ENCODE measurements at regions not wholly inside any gene's neighbourhood (a gene's known extent, or its start where the extent isn't known, plus 50 kb on each side); places are given as distances from the start of the nearest gene placed in this dataset.

DNA sequence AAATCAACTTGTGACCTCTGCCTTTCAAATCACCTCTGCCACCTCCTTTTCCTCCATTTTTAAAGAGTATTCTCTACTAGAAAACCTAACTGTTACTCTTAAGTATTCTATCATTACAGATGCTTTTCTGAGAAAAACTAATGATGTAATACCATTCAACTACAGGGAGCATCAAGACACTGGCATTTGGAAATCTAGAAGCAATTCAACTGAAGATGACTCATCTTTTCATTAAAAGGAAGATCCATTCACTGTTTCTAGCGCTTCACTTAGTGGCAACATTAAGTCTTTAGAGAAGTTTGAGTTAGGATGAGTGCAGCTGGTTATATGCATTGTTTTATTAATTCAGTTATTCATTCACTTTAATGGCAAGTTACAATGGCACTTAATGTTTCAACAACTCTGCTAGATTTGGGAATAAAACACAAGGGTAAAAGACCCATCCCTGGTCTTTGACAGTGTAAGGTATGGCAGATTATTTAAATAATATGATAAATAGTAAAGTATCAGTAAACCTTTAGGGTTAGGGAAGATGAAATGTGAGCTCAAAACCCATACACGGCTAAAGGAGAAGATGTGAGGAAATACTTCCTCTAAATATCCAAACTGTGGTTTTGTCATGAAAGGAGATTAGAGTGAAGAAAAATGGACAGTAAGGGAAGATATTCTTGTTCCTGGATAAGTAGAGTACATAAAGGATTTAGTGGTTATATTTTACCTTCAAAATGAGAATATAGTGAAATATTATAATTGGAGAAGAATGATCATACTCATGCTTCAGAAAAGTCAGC, 61.7 kb downstream of the KCNJ2 start:
- H3K27me3 ChIP-seq (ENCODE audit: insufficient read depth, poor library complexity, severe bottlenecking) = no peaks in the 10 kb centered on the region
- TF ChIP-seq, protein P1, sequence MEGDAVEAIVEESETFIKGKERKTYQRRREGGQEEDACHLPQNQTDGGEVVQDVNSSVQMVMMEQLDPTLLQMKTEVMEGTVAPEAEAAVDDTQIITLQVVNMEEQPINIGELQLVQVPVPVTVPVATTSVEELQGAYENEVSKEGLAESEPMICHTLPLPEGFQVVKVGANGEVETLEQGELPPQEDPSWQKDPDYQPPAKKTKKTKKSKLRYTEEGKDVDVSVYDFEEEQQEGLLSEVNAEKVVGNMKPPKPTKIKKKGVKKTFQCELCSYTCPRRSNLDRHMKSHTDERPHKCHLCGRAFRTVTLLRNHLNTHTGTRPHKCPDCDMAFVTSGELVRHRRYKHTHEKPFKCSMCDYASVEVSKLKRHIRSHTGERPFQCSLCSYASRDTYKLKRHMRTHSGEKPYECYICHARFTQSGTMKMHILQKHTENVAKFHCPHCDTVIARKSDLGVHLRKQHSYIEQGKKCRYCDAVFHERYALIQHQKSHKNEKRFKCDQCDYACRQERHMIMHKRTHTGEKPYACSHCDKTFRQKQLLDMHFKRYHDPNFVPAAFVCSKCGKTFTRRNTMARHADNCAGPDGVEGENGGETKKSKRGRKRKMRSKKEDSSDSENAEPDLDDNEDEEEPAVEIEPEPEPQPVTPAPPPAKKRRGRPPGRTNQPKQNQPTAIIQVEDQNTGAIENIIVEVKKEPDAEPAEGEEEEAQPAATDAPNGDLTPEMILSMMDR (IDR thresholded peaks at IDR 0.05; ENCODE audit: insufficient read depth, low read length) = no peak
- no peak for TF ChIP-seq GABPA (IDR thresholded peaks at IDR 0.05; ENCODE audit: low read depth)
- TF ChIP-seq SPI1 (IDR thresholded peaks at IDR 0.05; ENCODE audit: borderline replicate concordance, low read depth) = no peak
- TF ChIP-seq POLR2AphosphoS5 (IDR thresholded peaks at IDR 0.05; ENCODE audit: low read depth) = no peak
- TF ChIP-seq, protein P2, sequence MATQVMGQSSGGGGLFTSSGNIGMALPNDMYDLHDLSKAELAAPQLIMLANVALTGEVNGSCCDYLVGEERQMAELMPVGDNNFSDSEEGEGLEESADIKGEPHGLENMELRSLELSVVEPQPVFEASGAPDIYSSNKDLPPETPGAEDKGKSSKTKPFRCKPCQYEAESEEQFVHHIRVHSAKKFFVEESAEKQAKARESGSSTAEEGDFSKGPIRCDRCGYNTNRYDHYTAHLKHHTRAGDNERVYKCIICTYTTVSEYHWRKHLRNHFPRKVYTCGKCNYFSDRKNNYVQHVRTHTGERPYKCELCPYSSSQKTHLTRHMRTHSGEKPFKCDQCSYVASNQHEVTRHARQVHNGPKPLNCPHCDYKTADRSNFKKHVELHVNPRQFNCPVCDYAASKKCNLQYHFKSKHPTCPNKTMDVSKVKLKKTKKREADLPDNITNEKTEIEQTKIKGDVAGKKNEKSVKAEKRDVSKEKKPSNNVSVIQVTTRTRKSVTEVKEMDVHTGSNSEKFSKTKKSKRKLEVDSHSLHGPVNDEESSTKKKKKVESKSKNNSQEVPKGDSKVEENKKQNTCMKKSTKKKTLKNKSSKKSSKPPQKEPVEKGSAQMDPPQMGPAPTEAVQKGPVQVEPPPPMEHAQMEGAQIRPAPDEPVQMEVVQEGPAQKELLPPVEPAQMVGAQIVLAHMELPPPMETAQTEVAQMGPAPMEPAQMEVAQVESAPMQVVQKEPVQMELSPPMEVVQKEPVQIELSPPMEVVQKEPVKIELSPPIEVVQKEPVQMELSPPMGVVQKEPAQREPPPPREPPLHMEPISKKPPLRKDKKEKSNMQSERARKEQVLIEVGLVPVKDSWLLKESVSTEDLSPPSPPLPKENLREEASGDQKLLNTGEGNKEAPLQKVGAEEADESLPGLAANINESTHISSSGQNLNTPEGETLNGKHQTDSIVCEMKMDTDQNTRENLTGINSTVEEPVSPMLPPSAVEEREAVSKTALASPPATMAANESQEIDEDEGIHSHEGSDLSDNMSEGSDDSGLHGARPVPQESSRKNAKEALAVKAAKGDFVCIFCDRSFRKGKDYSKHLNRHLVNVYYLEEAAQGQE (IDR thresholded peaks at IDR 0.05; ENCODE audit: insufficient replicate concordance, low read depth) = no peak
- H3K27ac ChIP-seq (replicated peaks) = peak overlapping the region; percentile 29
- H3K4me3 ChIP-seq (replicated peaks; ENCODE audit: insufficient read depth, low read length) = no peak overlapping the region
- peak in 1 of 2 experiments; percentile 48 for DNase-seq (ENCODE audit: low read depth in 1 of 2, low spot score in 1 of 2)

DNA sequence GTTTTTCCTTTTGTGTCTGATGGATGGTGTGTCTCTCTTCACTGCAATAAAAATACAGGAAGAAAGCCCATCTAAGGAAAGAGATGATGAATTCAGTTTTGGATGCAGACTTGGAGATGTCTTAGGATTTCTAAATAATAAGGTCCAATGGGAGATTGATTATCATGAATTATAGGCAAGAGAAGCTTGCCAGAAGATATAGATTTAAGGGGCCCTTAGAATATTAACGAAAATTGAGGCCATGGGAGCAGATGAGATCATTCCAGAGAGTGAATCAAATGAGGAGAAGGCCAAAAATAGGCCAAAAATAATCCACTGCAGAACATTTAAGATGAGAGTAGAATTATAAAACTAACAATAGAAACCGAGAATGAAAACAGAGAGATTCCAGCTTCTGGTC, 63.1 kb downstream of the KCNJ2 start:
- TF ChIP-seq GABPA (IDR thresholded peaks at IDR 0.05; ENCODE audit: low read depth) (no peak), SPI1 (IDR thresholded peaks at IDR 0.05; ENCODE audit: borderline replicate concordance, low read depth) (no peak), POLR2AphosphoS5 (IDR thresholded peaks at IDR 0.05; ENCODE audit: low read depth) (no peak)
- TF ChIP-seq, protein P2 (IDR thresholded peaks at IDR 0.05; ENCODE audit: insufficient replicate concordance, low read depth) = no peak
- TF ChIP-seq, protein P1 (IDR thresholded peaks at IDR 0.05; ENCODE audit: insufficient read depth, low read length) = no peak
- no peak for DNase-seq (ENCODE audit: low read depth in 1 of 2, low spot score in 1 of 2)
- Histone ChIP-seq H3K27me3 (ENCODE audit: insufficient read depth, poor library complexity, severe bottlenecking) (no peaks in the 10 kb centered on the region), H3K4me3 (replicated peaks; ENCODE audit: insufficient read depth, low read length) (no peak overlapping the region), H3K27ac (replicated peaks) (no peak overlapping the region)

DNA sequence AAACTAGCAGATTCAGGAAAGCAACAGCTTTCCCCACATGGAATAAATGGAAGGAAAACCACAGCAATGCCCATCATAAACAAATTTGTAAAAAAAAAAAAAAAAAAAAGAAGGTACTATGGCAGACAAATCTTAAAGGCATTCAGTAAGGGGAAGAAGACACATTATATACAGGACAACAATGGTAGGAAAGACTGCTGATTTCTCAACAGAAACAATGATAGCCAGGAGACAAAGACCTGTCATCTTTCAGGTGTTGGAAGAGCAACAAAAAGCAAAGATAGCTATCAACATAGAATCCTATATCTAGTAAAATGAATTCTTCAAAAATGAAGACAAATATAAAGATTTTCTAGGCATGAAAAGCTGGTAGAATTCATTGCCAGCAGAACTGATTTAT, 65.9 kb downstream of the KCNJ2 start:
- Histone ChIP-seq H3K27me3 (ENCODE audit: insufficient read depth, poor library complexity, severe bottlenecking) (no peaks in the 10 kb centered on the region), H3K27ac (replicated peaks) (no peak overlapping the region), H3K4me3 (replicated peaks; ENCODE audit: insufficient read depth, low read length) (no peak overlapping the region)
- TF ChIP-seq, protein P2 (IDR thresholded peaks at IDR 0.05; ENCODE audit: insufficient replicate concordance, low read depth) = no peak
- TF ChIP-seq GABPA (IDR thresholded peaks at IDR 0.05; ENCODE audit: low read depth) (no peak), SPI1 (IDR thresholded peaks at IDR 0.05; ENCODE audit: borderline replicate concordance, low read depth) (no peak), POLR2AphosphoS5 (IDR thresholded peaks at IDR 0.05; ENCODE audit: low read depth) (no peak)
- TF ChIP-seq, protein P1 (IDR thresholded peaks at IDR 0.05; ENCODE audit: insufficient read depth, low read length) = no peak
- DNase-seq (ENCODE audit: low read depth in 1 of 2, low spot score in 1 of 2) = no peak

All from HL-60 (cell line).